NCI-H524 treated with DMSO at 0.1 percent for 48 hours (cell line): ENCODE measurements at regions not wholly inside any gene's neighbourhood (a gene's known extent, or its start where the extent isn't known, plus 50 kb on each side); places are given as distances from the start of the nearest gene placed in this dataset.

ENCODE experiments used
- DNase-seq: peaks from one replicate; lab custom pipeline; 2025; lab: John Stamatoyannopoulos, UW

- DNase-seq, result no peak
These were observed 87.6 kb downstream of the YTHDF1 start for GRCh38 chr20:63128367-63128766.

GRCh38 chr20:63127700-63128364 lies 88.1 kb downstream of the YTHDF1 start:
- no peak for DNase-seq

GRCh38 chr20:63126876-63127699 lies 88.8 kb downstream of the YTHDF1 start:
- no peak for DNase-seq

DNA sequence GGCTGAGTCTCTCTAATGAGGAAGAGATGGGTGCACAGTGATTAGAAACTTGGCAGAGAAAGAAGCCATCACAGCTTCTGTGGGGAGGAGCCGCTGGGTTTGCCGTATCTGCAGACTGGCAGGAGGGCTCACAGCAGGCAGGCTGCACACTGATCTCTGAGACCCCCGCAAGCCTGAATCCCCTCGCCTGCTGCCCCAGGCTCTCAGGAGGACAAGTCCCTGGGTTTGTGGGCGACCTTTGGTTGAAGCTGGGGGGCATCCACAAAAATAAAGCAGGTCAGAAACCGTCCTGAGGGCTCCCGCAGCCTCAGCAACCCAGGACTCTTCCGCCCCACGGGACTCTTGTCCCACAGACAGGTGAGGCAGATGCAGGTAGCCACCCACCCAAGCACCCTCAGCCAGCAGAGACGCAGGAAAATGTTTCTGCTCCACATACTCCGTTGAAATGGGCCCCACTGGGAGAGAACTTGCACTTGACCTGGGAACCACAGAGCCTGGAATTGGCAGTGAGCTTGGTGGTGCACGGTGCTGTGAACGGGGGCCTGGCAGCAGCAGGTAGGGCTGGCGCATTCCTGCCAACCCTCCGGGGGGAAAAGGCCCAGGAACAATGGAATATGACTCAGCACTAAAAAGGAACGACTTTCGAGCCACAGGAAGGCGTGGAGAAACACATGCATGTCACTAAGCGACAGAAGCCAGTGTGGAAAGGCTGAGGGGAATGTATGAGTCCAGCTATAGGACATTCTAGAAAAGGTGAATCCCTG lies 89.9 kb downstream of the YTHDF1 start:
- no peak for DNase-seq

DNA sequence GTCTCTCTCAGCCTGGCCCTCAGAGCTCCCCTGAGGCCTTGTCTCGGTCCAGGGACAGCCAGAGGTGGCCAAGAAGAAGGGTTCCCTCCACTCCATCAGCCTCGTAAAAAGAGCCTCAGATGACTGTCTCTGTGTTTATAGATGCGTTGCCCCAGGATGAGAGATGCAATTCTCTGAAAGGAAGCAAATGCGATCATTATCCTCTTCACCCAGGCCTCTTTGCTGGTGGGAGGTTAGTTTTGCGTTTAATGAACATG lies 90.4 kb downstream of the YTHDF1 start:
- DNase-seq, result no peak

DNA sequence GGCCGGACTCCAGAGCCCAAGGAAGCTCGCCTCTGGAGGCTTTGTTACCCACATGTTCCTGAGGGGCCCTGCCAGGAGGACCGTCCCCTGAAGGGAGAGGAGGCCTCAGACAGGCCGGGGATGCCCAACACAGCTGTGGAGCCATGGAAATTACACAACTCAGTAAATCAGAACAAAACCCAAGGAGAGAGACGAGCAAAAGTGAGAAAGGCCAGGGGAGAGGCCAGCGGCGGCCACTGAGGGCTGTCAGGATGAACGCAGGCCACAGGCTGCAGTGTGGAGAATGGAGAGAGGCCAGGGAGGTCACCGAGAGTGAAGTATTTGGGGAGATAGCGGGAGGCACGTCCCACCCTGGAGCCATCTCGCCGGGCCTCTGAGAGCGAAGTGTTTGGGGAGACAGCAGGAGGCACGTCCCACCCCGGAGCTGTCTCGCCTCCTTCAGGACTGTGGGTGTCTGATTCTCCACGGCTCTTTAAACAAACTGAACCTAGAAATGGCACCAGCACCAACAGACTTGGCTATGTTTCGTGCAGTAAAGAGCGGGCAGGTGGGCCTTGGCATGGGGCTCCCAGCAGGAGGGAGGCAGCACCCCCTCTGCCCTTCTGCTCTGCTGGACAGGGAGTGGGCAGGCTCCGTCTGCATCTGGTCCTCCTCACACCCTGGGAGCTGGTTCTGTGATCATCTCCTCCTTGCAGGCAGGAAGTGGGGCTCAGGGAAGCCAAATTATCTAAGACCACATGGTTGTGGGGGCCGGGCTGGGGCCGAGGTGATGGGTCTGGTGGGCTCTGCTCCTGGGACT lies 91.0 kb downstream of the YTHDF1 start:
- DNase-seq, result no peak

DNA sequence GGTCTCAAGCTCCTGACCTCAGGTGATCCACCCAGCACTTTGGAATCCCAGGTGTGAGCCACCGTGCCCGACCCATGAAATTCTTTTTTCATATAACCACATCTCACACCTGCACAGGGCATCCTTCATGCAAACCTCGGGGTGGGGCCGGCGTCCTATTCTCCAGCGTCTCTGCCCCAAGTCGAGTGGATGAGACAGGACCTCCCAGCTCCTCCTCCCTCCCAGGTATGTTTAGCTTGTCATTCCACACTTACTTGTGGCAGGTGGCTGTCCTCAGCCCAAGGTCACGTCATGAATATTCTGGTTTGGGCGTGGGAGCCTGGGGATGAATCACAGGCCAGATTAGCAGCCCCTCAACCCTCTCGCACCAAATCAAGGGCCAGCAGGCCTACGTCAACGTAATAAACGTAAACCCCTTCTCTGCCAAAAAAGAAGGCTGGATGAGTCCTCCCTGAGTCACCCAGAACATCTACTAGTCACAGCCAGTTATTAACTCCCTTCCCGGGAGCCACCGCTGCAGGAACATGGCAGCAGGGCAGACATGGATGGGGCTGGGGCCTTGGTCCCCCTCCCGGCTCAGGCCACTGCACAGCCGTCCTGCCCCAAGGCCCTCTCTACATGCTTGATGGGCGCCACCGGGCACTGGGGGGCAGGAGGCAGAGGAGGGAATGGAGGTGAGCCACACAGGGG lies 91.7 kb downstream of the YTHDF1 start:
- no peak for DNase-seq

DNA sequence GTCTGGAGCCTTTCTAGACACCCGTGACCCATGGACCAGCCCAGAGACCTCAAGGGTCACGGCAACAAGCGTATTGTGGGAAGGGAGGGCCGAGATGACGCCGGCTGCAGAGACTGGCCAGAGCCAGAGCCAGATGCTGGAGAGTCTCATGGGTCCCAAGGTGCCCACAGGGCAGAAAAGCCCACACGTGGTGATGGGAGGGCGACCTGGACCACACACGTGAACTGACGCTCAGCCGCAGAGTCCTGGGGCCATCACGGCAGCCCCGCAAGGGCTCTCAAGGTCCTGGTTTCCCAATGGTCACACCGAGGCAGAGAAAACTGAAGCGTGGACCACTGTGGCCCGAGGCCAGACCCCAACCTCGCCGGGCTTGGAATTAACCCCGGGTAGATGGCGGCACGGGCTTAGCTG lies 92.6 kb downstream of the YTHDF1 start:
- DNase-seq, result no peak

GRCh38 chr20:63122626-63123025 lies 93.3 kb downstream of the YTHDF1 start:
- DNase-seq, result no peak

DNA sequence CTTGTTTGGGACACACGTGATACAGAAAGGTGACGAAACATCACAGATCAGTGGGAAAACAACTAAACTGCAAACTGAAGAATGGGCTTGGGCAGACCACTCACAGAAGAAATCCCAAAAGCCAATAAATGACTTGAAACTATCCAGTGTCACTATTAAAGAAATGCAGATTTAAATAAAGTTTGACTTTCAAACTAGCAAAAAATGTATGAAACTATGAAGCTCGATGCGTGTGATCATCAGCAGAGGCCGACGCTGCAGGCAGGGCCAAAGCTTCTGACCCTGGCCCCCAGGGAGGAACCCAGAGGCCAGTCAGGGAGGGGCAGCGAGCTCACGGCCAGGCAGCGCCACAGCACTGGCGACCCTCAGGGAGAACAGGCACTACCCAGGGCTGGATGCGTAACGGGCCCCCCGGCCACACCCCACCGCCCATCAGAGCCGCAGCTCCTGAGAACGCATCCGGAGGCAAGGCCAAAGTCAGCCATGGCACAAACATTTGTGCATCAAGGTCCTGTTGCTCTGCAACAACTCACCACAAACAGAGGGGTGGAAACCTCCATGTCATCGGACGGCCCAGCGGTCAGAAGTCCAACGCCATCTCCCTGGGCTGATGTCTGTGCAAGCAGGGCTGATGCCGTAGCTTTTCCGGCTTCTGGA lies 94.1 kb downstream of the YTHDF1 start:
- no peak for DNase-seq

DNA sequence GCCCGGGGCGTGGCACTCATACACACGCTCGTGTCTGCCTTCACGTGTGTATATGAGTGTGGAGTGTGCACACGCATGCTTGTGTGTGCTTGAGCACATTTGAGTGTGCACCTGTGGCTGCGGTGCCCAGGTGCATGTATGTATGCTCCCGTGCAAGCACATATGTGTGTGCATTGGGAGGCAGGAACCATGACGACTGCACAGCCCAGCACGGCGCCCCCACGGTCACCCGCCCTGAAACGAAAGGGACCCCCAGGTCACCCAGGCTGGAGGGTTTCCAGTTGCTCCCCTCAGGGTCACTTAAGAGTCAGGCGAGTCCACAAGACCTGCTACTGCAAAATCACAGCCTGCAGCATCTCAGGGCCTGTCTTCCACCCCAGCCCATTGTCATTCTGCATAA lies 94.7 kb downstream of the YTHDF1 start:
- DNase-seq, result no peak

DNA sequence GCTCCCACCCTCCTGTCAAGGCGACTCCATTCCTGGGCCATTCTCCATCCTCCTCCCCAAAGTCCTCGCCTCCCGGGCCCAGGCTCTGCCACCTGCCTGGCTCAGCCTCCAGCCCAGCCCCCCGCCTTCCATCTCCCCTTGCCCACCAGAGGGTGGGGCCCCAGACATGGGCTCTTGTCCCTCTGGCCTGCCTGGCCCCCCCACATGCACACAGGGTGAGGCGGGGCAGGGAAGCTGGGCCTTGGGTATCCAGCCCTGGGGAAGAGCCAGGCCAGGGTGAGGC lies 95.2 kb downstream of the YTHDF1 start:
- no peak for DNase-seq

DNA sequence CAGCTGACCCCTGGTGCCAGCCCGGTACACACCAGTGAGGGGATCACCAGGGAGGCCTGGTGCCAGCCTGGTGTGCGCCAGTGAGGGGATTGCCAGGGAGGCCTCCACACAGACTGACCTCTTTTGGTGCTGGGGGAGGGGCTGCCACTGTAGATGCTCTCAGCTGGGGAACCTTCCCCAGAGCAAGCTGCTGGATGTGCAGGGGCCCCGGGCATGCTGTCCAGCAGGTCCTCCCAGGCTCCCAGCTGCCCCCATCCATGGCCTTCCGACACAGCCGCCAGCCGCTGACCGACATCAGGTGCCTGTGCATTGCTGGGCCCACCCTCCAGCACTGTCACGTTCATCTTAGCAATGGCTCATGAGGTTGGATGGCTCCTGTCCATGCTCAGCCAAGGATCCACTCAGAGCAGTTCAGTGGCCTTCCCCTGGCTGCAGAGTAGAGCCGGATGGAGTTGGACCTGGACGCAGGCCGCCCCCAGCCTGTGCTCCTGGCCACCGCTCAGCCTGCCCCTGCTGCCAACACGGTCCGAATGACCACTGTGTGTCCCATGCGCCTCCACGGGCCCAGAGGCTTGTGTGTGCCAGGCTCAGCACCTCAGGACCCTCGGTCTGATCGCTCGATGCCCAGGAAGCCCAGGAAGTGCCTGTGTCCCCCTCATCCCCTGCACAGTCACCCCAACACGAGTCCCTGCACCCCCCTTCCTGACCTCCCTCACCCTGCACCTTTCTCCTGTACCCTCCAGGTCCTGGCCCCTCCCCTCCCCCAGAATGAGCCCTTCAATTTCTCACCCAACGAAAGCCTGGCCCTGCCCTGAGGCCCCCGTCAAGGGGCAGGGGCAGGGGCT lies 95.7 kb downstream of the YTHDF1 start:
- no peak for DNase-seq

- DNase-seq, result no peak
These were observed 96.6 kb downstream of the YTHDF1 start for GRCh38 chr20:63119121-63119962.

DNA sequence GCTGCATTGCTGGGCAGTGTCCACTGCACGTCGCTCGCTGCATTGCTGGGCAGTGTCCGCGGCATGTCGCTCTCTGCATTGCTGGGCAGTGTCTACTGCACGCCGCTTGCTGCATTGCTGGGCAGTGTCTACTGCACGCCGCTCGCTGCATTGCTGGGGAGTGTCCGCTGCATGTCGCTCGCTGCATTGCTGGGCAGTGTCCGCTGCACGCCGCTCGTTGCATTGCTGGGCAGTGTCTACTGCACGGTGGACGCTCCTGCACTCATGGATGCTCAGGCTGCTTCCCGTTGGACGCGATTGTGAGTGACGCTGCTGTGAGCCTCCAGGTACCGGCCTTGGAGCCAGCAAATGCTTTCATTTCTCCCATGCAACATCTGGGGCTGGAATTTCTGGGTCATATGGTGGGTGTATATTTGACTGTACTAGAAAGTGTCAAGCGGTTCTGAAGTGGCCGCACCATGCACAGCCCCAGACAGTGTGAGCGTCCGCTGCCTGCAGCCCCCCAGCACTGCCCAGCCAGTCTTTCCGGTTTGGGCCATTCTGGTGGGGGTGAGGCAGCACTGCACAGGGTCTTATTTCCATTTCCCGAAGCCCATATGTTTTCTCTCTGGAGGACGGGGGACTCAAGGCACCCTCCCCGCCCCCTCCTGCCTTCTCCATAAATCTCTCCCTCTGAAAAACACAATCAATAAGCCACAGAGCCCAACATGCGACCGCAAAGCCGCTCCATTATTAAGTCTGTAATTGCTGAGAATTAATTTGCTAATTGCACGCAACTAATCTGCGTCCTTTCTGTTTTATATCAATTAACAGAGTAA lies 97.4 kb downstream of the YTHDF1 start:
- DNase-seq, result no peak

- no peak for DNase-seq
These were observed 98.1 kb downstream of the YTHDF1 start for GRCh38 chr20:63117661-63118302.

DNA sequence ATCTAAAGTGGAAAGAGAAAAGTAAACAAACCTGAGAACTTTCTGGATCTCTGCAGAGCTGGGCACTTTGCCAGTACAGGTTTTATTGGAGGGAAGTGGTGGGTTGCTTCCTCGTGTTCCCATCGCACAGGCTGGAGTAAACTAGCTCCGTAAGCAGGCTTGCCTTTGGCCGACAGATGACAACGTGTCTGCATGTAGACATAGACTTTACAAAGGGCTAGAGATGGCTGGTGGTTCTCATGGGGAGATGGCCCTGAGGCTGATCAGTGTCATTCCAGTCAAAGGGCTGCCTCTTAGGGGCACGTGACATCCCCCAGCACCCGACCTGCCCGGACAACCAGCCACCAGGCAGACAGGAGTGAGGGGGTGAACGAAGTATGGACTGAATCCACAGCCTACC lies 98.8 kb downstream of the YTHDF1 start:
- DNase-seq, result no peak

GRCh38 chr20:63116412-63117106 lies 99.4 kb downstream of the YTHDF1 start:
- no peak for DNase-seq
